ENCODE measurements at regions not wholly inside any gene's neighbourhood (a gene's known extent, or its start where the extent isn't known, plus 50 kb on each side); places are given as distances from the start of the nearest gene placed in this dataset.

GRCh38 chr7:145293754-145294153 lies 457.9 kb upstream of the TPK1 start:
- TF ChIP-seq, protein P1, sequence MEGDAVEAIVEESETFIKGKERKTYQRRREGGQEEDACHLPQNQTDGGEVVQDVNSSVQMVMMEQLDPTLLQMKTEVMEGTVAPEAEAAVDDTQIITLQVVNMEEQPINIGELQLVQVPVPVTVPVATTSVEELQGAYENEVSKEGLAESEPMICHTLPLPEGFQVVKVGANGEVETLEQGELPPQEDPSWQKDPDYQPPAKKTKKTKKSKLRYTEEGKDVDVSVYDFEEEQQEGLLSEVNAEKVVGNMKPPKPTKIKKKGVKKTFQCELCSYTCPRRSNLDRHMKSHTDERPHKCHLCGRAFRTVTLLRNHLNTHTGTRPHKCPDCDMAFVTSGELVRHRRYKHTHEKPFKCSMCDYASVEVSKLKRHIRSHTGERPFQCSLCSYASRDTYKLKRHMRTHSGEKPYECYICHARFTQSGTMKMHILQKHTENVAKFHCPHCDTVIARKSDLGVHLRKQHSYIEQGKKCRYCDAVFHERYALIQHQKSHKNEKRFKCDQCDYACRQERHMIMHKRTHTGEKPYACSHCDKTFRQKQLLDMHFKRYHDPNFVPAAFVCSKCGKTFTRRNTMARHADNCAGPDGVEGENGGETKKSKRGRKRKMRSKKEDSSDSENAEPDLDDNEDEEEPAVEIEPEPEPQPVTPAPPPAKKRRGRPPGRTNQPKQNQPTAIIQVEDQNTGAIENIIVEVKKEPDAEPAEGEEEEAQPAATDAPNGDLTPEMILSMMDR (IDR thresholded peaks at IDR 0.05; ENCODE audit: extremely low read depth in 1 of 2, insufficient read depth in 1 of 2, low read depth in 1 of 2, low read length in 2 of 2): no peak
- TF ChIP-seq MYC (IDR thresholded peaks at IDR 0.05; ENCODE audit: low read depth, low read length): no peak

Data from endothelial cell of umbilical vein (primary cell).